ENCODE measurements at regions not wholly inside any gene's neighbourhood (a gene's known extent, or its start where the extent isn't known, plus 50 kb on each side); places are given as distances from the start of the nearest gene placed in this dataset.

DNA sequence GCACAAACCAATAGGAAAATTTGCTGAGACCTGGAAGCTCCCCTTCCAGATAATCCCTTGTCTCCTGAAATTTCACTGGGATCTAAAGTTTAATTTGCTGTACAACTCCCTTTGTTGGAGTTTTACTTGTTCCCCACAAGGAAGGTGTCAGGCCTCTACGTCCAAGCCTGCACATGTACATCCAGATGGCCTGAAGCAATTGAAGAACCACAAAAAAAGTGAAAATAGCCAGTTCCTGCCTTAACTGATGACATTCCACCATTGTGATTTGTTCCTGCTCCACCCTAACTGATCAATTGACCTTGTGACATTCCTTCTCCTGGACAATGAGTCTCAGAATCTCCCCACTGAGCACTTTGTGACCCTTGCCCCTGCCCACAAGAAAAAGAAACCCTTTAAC, 716.0 kb upstream of the PCDH20 start:
- no peaks in the 10 kb centered on the region for H3K27me3 ChIP-seq (replicated peaks; ENCODE audit: insufficient read depth)
- no peak for DNase-seq (ENCODE audit: low spot score)
- ATAC-seq (ENCODE audit: insufficient number of reproducible peaks, low FRiP score, low read depth), result no peak
- no peak overlapping the region for H3K4me3 ChIP-seq
- no peaks in the 10 kb centered on the region for H3K9me3 ChIP-seq
- no peak overlapping the region for H3K27ac ChIP-seq
- H3K36me3 ChIP-seq, result no peaks in the 10 kb centered on the region
- no peaks in the 10 kb centered on the region for H3K4me1 ChIP-seq (ENCODE audit: control insufficient read depth in 1 of 2, low read depth in 2 of 2)
- TF ChIP-seq CTCF (IDR thresholded peaks at IDR 0.05), result no peak

GRCh38 chr13:62130062-62130970, 714.7 kb upstream of the PCDH20 start:
- Histone ChIP-seq H3K27me3 (replicated peaks; ENCODE audit: insufficient read depth) (no peaks in the 10 kb centered on the region), H3K9me3 (no peaks in the 10 kb centered on the region), H3K27ac (no peak overlapping the region), H3K4me1 (ENCODE audit: control insufficient read depth in 1 of 2, low read depth in 2 of 2) (no peaks in the 10 kb centered on the region), H3K4me3 (no peak overlapping the region), H3K36me3 (no peaks in the 10 kb centered on the region)
- no peak for DNase-seq (ENCODE audit: low spot score)
- ATAC-seq (ENCODE audit: insufficient number of reproducible peaks, low FRiP score, low read depth), result no peak
- no peak for TF ChIP-seq CTCF (IDR thresholded peaks at IDR 0.05)

- no peak for TF ChIP-seq CTCF (IDR thresholded peaks at IDR 0.05)
- Histone ChIP-seq H3K36me3 (no peaks in the 10 kb centered on the region), H3K27me3 (replicated peaks; ENCODE audit: insufficient read depth) (no peaks in the 10 kb centered on the region), H3K27ac (no peak overlapping the region), H3K9me3 (no peaks in the 10 kb centered on the region), H3K4me1 (ENCODE audit: control insufficient read depth in 1 of 2, low read depth in 2 of 2) (no peaks in the 10 kb centered on the region), H3K4me3 (no peak overlapping the region)
- ATAC-seq (ENCODE audit: insufficient number of reproducible peaks, low FRiP score, low read depth) (no peak), DNase-seq (ENCODE audit: low spot score) (no peak)
Observed at GRCh38 chr13:62129000-62129551, 713.4 kb upstream of the PCDH20 start.

- H3K27me3 ChIP-seq (replicated peaks; ENCODE audit: insufficient read depth), result no peaks in the 10 kb centered on the region
- H3K27ac ChIP-seq, result no peak overlapping the region
- DNase-seq (ENCODE audit: low spot score) (no peak), ATAC-seq (ENCODE audit: insufficient number of reproducible peaks, low FRiP score, low read depth) (no peak)
- H3K9me3 ChIP-seq, result no peaks in the 10 kb centered on the region
- H3K4me3 ChIP-seq, result no peak overlapping the region
- TF ChIP-seq CTCF (IDR thresholded peaks at IDR 0.05), result no peak
- H3K4me1 ChIP-seq (ENCODE audit: control insufficient read depth in 1 of 2, low read depth in 2 of 2), result no peaks in the 10 kb centered on the region
- no peaks in the 10 kb centered on the region for H3K36me3 ChIP-seq
Observed at GRCh38 chr13:62126400-62126799, 710.8 kb upstream of the PCDH20 start.

DNA sequence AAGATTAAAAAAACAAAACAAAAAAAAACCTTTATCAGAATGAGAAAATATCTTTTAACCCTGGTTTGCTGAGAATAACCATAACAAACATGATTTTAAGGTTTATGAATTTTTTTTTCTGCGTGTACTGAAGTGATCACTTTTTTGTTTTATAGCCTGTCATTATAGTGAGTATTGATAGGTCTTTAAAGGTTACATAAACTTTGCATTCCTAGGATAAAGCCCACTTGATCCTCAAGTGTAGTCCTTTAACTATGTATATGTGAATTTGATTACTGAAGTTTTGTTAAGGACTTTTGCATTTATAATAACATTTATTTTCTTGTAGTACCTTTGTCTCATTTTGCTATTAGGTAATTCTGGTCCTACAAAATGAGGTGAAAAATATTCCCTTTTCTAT, 709.8 kb upstream of the PCDH20 start:
- no peaks in the 10 kb centered on the region for H3K4me1 ChIP-seq (ENCODE audit: control insufficient read depth in 1 of 2, low read depth in 2 of 2)

More for the DNA sequence above, 709.8 kb upstream of the PCDH20 start:
- Histone ChIP-seq H3K36me3 (no peaks in the 10 kb centered on the region), H3K27ac (no peak overlapping the region), H3K27me3 (replicated peaks; ENCODE audit: insufficient read depth) (no peaks in the 10 kb centered on the region), H3K4me3 (no peak overlapping the region), H3K9me3 (no peaks in the 10 kb centered on the region)
- no peak for DNase-seq (ENCODE audit: low spot score)
- TF ChIP-seq CTCF (IDR thresholded peaks at IDR 0.05), result no peak
- ATAC-seq (ENCODE audit: insufficient number of reproducible peaks, low FRiP score, low read depth), result no peak
